Liver (tissue), 3 donors: ENCODE measurements at regions not wholly inside any gene's neighbourhood (a gene's known extent, or its start where the extent isn't known, plus 50 kb on each side); places are given as distances from the start of the nearest gene placed in this dataset.

Experiments
- GABPA ChIP-seq, 2 donors: IDR thresholded peaks in 1 of 2; conservative IDR thresholded peaks in 1 of 2; 2 replicates each; pipeline ENCODE4 v1.6.1; 2016; ENCODE audit warnings: antibody characterized with exemption in 2 of 2, mild to moderate bottlenecking in 1 of 2, moderate library complexity in 1 of 2
- HNF4A ChIP-seq, 2 donors: conservative IDR thresholded peaks; 2 replicates each; pipeline ENCODE4 v1.6.1; 2016; ENCODE audit warnings: antibody characterized with exemption in 2 of 2, mild to moderate bottlenecking in 2 of 2
- JUND ChIP-seq, 2 donors: IDR thresholded peaks; 2 replicates each; pipeline ENCODE4 v1.6.1; 2016; ENCODE audit warnings: antibody characterized with exemption in 2 of 2
- MAX ChIP-seq: IDR thresholded peaks from 2 replicates; pipeline ENCODE4 v1.6.1; 2016; ENCODE audit warnings: antibody characterized with exemption
- RAD21 ChIP-seq, 2 donors: IDR thresholded peaks; 2 replicates each; pipeline ENCODE4 v1.6.1; 2016; ENCODE audit warnings: antibody characterized with exemption in 2 of 2, mild to moderate bottlenecking in 2 of 2
- SP1 ChIP-seq: IDR thresholded peaks from 2 replicates; pipeline ENCODE4 v1.6.1; 2018; ENCODE audit warnings: antibody characterized with exemption, mild to moderate bottlenecking
- TF ChIP-seq, protein P1 (sequence below): fragments of 150-350 bp; IDR thresholded peaks from 2 replicates; pipeline ENCODE4 v1.5.1; 2017; ENCODE audit warnings: improper control_type of control experiment, low read depth, low read length; ENCODE audit not compliant: missing input control
- TF ChIP-seq, protein P2 (sequence below): IDR thresholded peaks from 2 replicates; pipeline ENCODE4 v1.6.1; 2016; ENCODE audit warnings: antibody characterized with exemption, mild to moderate bottlenecking
- donor health status: healthy.
- donor health status: healthy.

DNA sequence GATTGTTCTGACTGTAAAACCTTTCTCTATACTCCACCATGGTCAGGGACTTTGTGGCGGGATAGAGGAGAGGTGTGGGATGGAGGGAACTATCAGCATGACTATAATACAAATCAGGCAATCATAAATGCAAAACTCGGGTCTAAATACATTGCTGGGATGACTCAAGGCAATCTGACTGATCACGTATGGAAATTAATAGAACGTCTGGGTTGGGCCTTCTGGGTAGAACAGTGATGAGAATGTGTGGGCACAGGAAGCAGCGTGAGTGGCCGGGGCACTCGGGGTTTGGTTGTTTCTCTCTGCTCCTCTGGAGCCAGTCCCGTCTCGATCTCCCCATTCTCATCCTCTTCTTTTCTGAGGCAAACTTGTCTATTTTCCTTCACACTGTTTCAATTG, 485.8 kb downstream of the VRK1 start:
- TF ChIP-seq SP1 (no peak), GABPA (IDR thresholded peaks at IDR 0.05 in 1 of 2, conservative IDR thresholded peaks at IDR 0.05 in 1 of 2) (no peak), MAX (no peak), HNF4A (conservative IDR thresholded peaks at IDR 0.05) (no peak), RAD21 (IDR thresholded peaks at IDR 0.05) (no peak), JUND (IDR thresholded peaks at IDR 0.05) (no peak)
- TF ChIP-seq, protein P1, sequence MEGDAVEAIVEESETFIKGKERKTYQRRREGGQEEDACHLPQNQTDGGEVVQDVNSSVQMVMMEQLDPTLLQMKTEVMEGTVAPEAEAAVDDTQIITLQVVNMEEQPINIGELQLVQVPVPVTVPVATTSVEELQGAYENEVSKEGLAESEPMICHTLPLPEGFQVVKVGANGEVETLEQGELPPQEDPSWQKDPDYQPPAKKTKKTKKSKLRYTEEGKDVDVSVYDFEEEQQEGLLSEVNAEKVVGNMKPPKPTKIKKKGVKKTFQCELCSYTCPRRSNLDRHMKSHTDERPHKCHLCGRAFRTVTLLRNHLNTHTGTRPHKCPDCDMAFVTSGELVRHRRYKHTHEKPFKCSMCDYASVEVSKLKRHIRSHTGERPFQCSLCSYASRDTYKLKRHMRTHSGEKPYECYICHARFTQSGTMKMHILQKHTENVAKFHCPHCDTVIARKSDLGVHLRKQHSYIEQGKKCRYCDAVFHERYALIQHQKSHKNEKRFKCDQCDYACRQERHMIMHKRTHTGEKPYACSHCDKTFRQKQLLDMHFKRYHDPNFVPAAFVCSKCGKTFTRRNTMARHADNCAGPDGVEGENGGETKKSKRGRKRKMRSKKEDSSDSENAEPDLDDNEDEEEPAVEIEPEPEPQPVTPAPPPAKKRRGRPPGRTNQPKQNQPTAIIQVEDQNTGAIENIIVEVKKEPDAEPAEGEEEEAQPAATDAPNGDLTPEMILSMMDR: no peak
- TF ChIP-seq, protein P2, sequence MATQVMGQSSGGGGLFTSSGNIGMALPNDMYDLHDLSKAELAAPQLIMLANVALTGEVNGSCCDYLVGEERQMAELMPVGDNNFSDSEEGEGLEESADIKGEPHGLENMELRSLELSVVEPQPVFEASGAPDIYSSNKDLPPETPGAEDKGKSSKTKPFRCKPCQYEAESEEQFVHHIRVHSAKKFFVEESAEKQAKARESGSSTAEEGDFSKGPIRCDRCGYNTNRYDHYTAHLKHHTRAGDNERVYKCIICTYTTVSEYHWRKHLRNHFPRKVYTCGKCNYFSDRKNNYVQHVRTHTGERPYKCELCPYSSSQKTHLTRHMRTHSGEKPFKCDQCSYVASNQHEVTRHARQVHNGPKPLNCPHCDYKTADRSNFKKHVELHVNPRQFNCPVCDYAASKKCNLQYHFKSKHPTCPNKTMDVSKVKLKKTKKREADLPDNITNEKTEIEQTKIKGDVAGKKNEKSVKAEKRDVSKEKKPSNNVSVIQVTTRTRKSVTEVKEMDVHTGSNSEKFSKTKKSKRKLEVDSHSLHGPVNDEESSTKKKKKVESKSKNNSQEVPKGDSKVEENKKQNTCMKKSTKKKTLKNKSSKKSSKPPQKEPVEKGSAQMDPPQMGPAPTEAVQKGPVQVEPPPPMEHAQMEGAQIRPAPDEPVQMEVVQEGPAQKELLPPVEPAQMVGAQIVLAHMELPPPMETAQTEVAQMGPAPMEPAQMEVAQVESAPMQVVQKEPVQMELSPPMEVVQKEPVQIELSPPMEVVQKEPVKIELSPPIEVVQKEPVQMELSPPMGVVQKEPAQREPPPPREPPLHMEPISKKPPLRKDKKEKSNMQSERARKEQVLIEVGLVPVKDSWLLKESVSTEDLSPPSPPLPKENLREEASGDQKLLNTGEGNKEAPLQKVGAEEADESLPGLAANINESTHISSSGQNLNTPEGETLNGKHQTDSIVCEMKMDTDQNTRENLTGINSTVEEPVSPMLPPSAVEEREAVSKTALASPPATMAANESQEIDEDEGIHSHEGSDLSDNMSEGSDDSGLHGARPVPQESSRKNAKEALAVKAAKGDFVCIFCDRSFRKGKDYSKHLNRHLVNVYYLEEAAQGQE: no peak
